HEK293 (cell line): ENCODE measurements at regions not wholly inside any gene's neighbourhood (a gene's known extent, or its start where the extent isn't known, plus 50 kb on each side); places are given as distances from the start of the nearest gene placed in this dataset.

Source experiments
- CTCF ChIA-PET: fragments of 350-600 bp; formaldehyde crosslinking; extraction: SDS; loops from one replicate; lab custom pipeline; 2021; ENCODE audit warnings: antibody characterized with exemption; lab: Yijun Ruan, JAX
- POLR2A ChIA-PET: fragments of 300-600 bp; formaldehyde crosslinking; extraction: SDS; loops from one replicate; lab custom pipeline; 2020; ENCODE audit warnings: antibody characterized with exemption, inconsistent platforms; lab: Yijun Ruan, JAX
- H3K27ac ChIP-seq: fragments of 200-500 bp; sonication (Bioruptor generic); 2 replicates; pipeline ENCODE4 v1.5.1; 2014; ENCODE audit warnings: low read depth, low read length, control low read depth, inconsistent platforms; ENCODE audit errors: extremely low read depth
- H3K36me3 ChIP-seq, 2 experiments: fragments of 200-500 bp in 1 of 2; sonication (Bioruptor generic) in 1 of 2; 1 replicate in 1 of 2; 2 replicates in 1 of 2; pipeline ENCODE4 v1.5.1; 2014 to 2017; ENCODE audit warnings: inconsistent platforms in 2 of 2, low read length in 2 of 2; ENCODE audit not compliant: control insufficient read depth in 2 of 2, insufficient read depth in 1 of 2
- H3K4me1 ChIP-seq: fragments of 200-500 bp; sonication (Bioruptor generic); 2 replicates; pipeline ENCODE4 v1.5.1; 2014; ENCODE audit warnings: mild to moderate bottlenecking, low read length, inconsistent platforms; ENCODE audit not compliant: control insufficient read depth, insufficient read depth
- H3K4me3 ChIP-seq: 2 replicates; pipeline ENCODE4 v1.5.1; 2011; ENCODE audit warnings: low read depth, mild to moderate bottlenecking, control low read depth, low read length, moderate library complexity
- H3K9me3 ChIP-seq: fragments of 200-500 bp; sonication (Bioruptor generic); 2 replicates; pipeline ENCODE4 v1.5.1; 2014; ENCODE audit warnings: low read depth, low read length, inconsistent platforms; ENCODE audit not compliant: control insufficient read depth, insufficient read depth
- CTCF ChIP-seq: fragments of 450-650 bp; formaldehyde crosslinking; IDR thresholded peaks from 2 replicates; pipeline ENCODE4 v1.5.1; 2016; ENCODE audit warnings: missing biosample characterization, missing genetic modification characterization
- HIC1 ChIP-seq: fragments of 450-650 bp; formaldehyde crosslinking; IDR thresholded peaks from 2 replicates; pipeline ENCODE4 v1.5.1; 2016; ENCODE audit warnings: missing biosample characterization, missing genetic modification characterization
- OSR2 ChIP-seq: fragments of 450-650 bp; formaldehyde crosslinking; IDR thresholded peaks from 2 replicates; pipeline ENCODE4 v1.5.1; 2016; ENCODE audit warnings: missing biosample characterization, missing genetic modification characterization
- PATZ1 ChIP-seq: fragments of 450-650 bp; formaldehyde crosslinking; IDR thresholded peaks from 2 replicates; pipeline ENCODE4 v1.5.1; 2016; ENCODE audit warnings: missing biosample characterization, missing genetic modification characterization
- REST ChIP-seq: fragments of 450-650 bp; formaldehyde crosslinking; IDR thresholded peaks from 2 replicates; pipeline ENCODE4 v1.5.1; 2016; ENCODE audit warnings: missing biosample characterization, missing genetic modification characterization
- ZBTB20 ChIP-seq: fragments of 450-650 bp; formaldehyde crosslinking; IDR thresholded peaks from 2 replicates; pipeline ENCODE4 v1.5.1; 2016; ENCODE audit warnings: missing biosample characterization, missing genetic modification characterization
- ZBTB21 ChIP-seq: fragments of 450-650 bp; formaldehyde crosslinking; IDR thresholded peaks from 2 replicates; pipeline ENCODE4 v1.5.1; 2017; ENCODE audit warnings: missing biosample characterization, missing genetic modification characterization
- ZFP3 ChIP-seq: fragments of 450-650 bp; formaldehyde crosslinking; IDR thresholded peaks from 2 replicates; pipeline ENCODE4 v1.5.1; 2016; ENCODE audit warnings: low read depth, missing biosample characterization, missing genetic modification characterization
- ZNF114 ChIP-seq: fragments of 450-650 bp; formaldehyde crosslinking; IDR thresholded peaks from 2 replicates; pipeline ENCODE4 v1.5.0; 2017; ENCODE audit warnings: missing biosample characterization, missing genetic modification characterization
- ZNF133 ChIP-seq: fragments of 450-650 bp; formaldehyde crosslinking; IDR thresholded peaks from 2 replicates; pipeline ENCODE4 v1.5.1; 2016; ENCODE audit warnings: missing biosample characterization, missing genetic modification characterization
- ZNF148 ChIP-seq: fragments of 450-650 bp; formaldehyde crosslinking; IDR thresholded peaks from 2 replicates; pipeline ENCODE4 v1.5.0; 2017; ENCODE audit warnings: missing biosample characterization, missing genetic modification characterization, borderline replicate concordance
- ZNF169 ChIP-seq: fragments of 450-650 bp; formaldehyde crosslinking; IDR thresholded peaks from 2 replicates; pipeline ENCODE4 v1.5.1; 2016; ENCODE audit warnings: missing biosample characterization, missing genetic modification characterization
- ZNF324 ChIP-seq: fragments of 450-650 bp; formaldehyde crosslinking; IDR thresholded peaks from 2 replicates; pipeline ENCODE4 v1.5.1; 2016; ENCODE audit warnings: missing biosample characterization, missing genetic modification characterization
- ZNF391 ChIP-seq: fragments of 450-650 bp; formaldehyde crosslinking; IDR thresholded peaks from 2 replicates; pipeline ENCODE4 v1.5.1; 2016; ENCODE audit warnings: low read depth, missing biosample characterization, missing genetic modification characterization, borderline replicate concordance
- ZNF558 ChIP-seq: fragments of 450-650 bp; formaldehyde crosslinking; IDR thresholded peaks from 2 replicates; pipeline ENCODE4 v1.5.1; 2016; ENCODE audit warnings: missing biosample characterization, missing genetic modification characterization
- ZNF560 ChIP-seq: fragments of 450-650 bp; formaldehyde crosslinking; IDR thresholded peaks from 2 replicates; pipeline ENCODE4 v1.5.1; 2017; ENCODE audit warnings: missing biosample characterization, missing genetic modification characterization, borderline replicate concordance
- ZNF623 ChIP-seq: fragments of 450-650 bp; formaldehyde crosslinking; IDR thresholded peaks from 2 replicates; pipeline ENCODE4 v1.5.1; 2016; ENCODE audit warnings: missing biosample characterization, missing genetic modification characterization
- ZNF660 ChIP-seq: fragments of 450-650 bp; IDR thresholded peaks from 2 replicates; pipeline ENCODE4 v1.5.1; 2018; ENCODE audit warnings: missing biosample characterization, mild to moderate bottlenecking, missing genetic modification characterization
- ZNF768 ChIP-seq: fragments of 450-650 bp; formaldehyde crosslinking; IDR thresholded peaks from 2 replicates; pipeline ENCODE4 v1.5.1; 2018; ENCODE audit warnings: missing biosample characterization, mild to moderate bottlenecking, missing genetic modification characterization
- ZNF837 ChIP-seq: fragments of 450-650 bp; formaldehyde crosslinking; IDR thresholded peaks from 2 replicates; pipeline ENCODE4 v1.5.1; 2016; ENCODE audit warnings: missing biosample characterization, missing genetic modification characterization

- H3K27ac ChIP-seq: no peak overlapping the region
- POLR2A ChIA-PET: no interaction called here
Observed at GRCh38 chr4:44996276-44996845, 270.0 kb upstream of the GNPDA2 start.

More at GRCh38 chr4:44996276-44996845, 270.0 kb upstream of the GNPDA2 start:
- CTCF ChIA-PET: interaction anchor here (0.7 kb wide), 1 partner anchor 161 kb away, joined by 3 read pairs; no protein-coding TSS in a partner anchor
- TF ChIP-seq ZNF133: no peak
- TF ChIP-seq HIC1: no peak
- TF ChIP-seq ZNF391 (tag by site-specific recombination): no peak
- TF ChIP-seq ZNF114 (tag by site-specific recombination): no peak
- TF ChIP-seq ZNF324: no peak
- no peak for TF ChIP-seq ZNF837 (tag by site-specific recombination)
- no peak for TF ChIP-seq ZNF169 (tag by site-specific recombination)
- no peak for TF ChIP-seq ZNF148 (tag by site-specific recombination)
- TF ChIP-seq PATZ1: no peak
- no peak for TF ChIP-seq ZNF558
- TF ChIP-seq ZNF560 (tag by site-specific recombination): no peak
- TF ChIP-seq ZNF768 (tag by site-specific recombination): no peak
- no peak for TF ChIP-seq ZBTB20
- TF ChIP-seq ZBTB21 (tag by site-specific recombination): no peak
- no peak for TF ChIP-seq ZNF623
- TF ChIP-seq ZNF660: no peak
- no peak for TF ChIP-seq CTCF
- TF ChIP-seq REST: no peak
- no peak for TF ChIP-seq OSR2 (tag by site-specific recombination)
- TF ChIP-seq ZFP3 (tag by site-specific recombination): no peak
- no peaks in the 10 kb centered on the region for H3K36me3 ChIP-seq
- no peaks in the 10 kb centered on the region for H3K9me3 ChIP-seq
- H3K4me3 ChIP-seq: no peak overlapping the region
- no peaks in the 10 kb centered on the region for H3K4me1 ChIP-seq
